Prostate gland (tissue), 2 donors: ENCODE measurements at regions not wholly inside any gene's neighbourhood (a gene's known extent, or its start where the extent isn't known, plus 50 kb on each side); places are given as distances from the start of the nearest gene placed in this dataset.

Experiments
- CTCF ChIP-seq, 4 experiments: fragments of 200-600 bp in 2 of 4; fragments of 450-650 bp in 2 of 4; sonication (generic) in 2 of 4; IDR thresholded peaks; 1 replicate in 3 of 4; 2 replicates in 1 of 4; pipeline ENCODE4 v1.5.1; 2016 to 2019; ENCODE audit warnings: antibody characterized with exemption in 4 of 4, mild to moderate bottlenecking in 2 of 4, moderate library complexity in 2 of 4
- POLR2AphosphoS5 ChIP-seq: sonication (generic); formaldehyde crosslinking; IDR thresholded peaks from one replicate; pipeline ENCODE4 v1.6.1; 2017; ENCODE audit warnings: antibody characterized with exemption

DNA sequence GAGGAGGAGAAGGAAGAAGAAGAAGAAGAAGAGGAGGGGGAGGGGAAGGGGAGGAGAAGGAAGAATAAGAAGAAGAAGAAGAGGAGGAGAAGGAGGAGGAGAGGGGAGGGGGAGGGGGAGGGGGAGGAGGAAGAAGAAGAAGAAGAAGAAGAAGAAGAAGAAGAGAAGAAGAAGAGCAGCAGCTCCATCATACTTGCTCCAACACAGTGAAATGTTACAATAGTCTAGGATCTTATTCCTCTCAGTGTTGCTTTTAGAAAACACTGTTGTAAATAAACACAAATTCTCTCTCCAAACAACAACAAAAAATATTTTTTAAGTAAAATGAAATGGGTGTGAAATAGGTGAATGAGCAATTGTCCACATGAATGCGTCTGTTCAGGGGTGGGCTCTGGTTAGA is 126.6 kb upstream of the KCNJ16 start:
- TF ChIP-seq CTCF (IDR thresholded peaks at IDR 0.05): no peak
- no peak for TF ChIP-seq POLR2AphosphoS5
